ENCODE measurements at regions not wholly inside any gene's neighbourhood (a gene's known extent, or its start where the extent isn't known, plus 50 kb on each side); places are given as distances from the start of the nearest gene placed in this dataset.

- TF ChIP-seq ZNF512 (tag; IDR thresholded peaks at IDR 0.05) (no peak), SMARCA4 (IDR thresholded peaks at IDR 0.05) (no peak), ZBTB33 (CRISPR knock-in tag; IDR thresholded peaks at IDR 0.05) (no peak), HINFP (tag; conservative IDR thresholded peaks at IDR 0.05; ENCODE audit: low read depth) (no peak), ATF3 (IDR thresholded peaks at IDR 0.05) (no peak), ATF3 (CRISPR knock-in tag; conservative IDR thresholded peaks at IDR 0.05) (no peak), ZNF444 (CRISPR knock-in tag; IDR thresholded peaks at IDR 0.05) (no peak), CTCF (IDR thresholded peaks at IDR 0.05 in 2 of 3, conservative IDR thresholded peaks at IDR 0.05 in 1 of 3; ENCODE audit: insufficient read depth in 2 of 3, low read depth in 1 of 3, low read length in 3 of 3) (no peak), MTA3 (IDR thresholded peaks at IDR 0.05; ENCODE audit: borderline replicate concordance) (no peak), NR1H2 (CRISPR knock-in tag; IDR thresholded peaks at IDR 0.05) (no peak), ZNF121 (CRISPR knock-in tag; conservative IDR thresholded peaks at IDR 0.05) (no peak), SAP30 (IDR thresholded peaks at IDR 0.05; ENCODE audit: borderline replicate concordance, insufficient read depth, low read depth, low read length, poor library complexity, severe bottlenecking) (no peak)
Observed at GRCh38 chr1:232687304-232687703, 57.4 kb upstream of the SIPA1L2 start.
